ENCODE measurements at regions not wholly inside any gene's neighbourhood (a gene's known extent, or its start where the extent isn't known, plus 50 kb on each side); places are given as distances from the start of the nearest gene placed in this dataset.

GRCh38 chr2:156891609-156892008 lies 365.9 kb upstream of the GALNT5 start:
- Histone ChIP-seq H3K4me3 (no peak overlapping the region), H3K9me3 (no peaks in the 10 kb centered on the region), H3K4me1 (peaks cover 0 to 6% (median 3%) of the 10 kb centered on the region in 4 donors), H3K36me3 (no peaks in the 10 kb centered on the region), H3K27ac (no peak overlapping the region), H3K27me3 (peaks cover 0 to 7% (median 0%) of the 10 kb centered on the region in 3 donors)
- no peak for DNase-seq
- TF ChIP-seq CTCF (IDR thresholded peaks at IDR 0.05) = no peak
- TF ChIP-seq POLR2AphosphoS5 (IDR thresholded peaks at IDR 0.05) = no peak
- no peak for TF ChIP-seq EP300 (IDR thresholded peaks at IDR 0.05)
- no peak for TF ChIP-seq POLR2A (IDR thresholded peaks at IDR 0.05)
- 89 to 92% methylated on average over 1 of the region's 1 CpG for WGBS, 2 donors
- intact Hi-C loops (cut with DNase I) = no loop called here

- H3K9me3 ChIP-seq = no peaks in the 10 kb centered on the region
- H3K27me3 ChIP-seq = peaks cover 0 to 7% (median 0%) of the 10 kb centered on the region in 3 donors
- H3K4me1 ChIP-seq = peaks cover 0 to 6% (median 3%) of the 10 kb centered on the region in 4 donors
- intact Hi-C loops (cut with DNase I) = no loop called here
- H3K27ac ChIP-seq = no peak overlapping the region
- no peaks in the 10 kb centered on the region for H3K36me3 ChIP-seq
- H3K4me3 ChIP-seq = peak overlapping the region in 3 of 4 donors; percentile 0 to 23 (median 21)
- 2 to 6% methylated on average over 14 of the region's 14 CpGs for WGBS, 2 donors
- TF ChIP-seq EP300 (IDR thresholded peaks at IDR 0.05) = no peak
- peak in 2 of 4 experiments; percentile 17 to 22 for TF ChIP-seq CTCF (IDR thresholded peaks at IDR 0.05)
- TF ChIP-seq POLR2AphosphoS5 (IDR thresholded peaks at IDR 0.05) = no peak
- no peak for TF ChIP-seq POLR2A (IDR thresholded peaks at IDR 0.05)
- DNase-seq = no peak
These were observed 364.8 kb upstream of the GALNT5 start for GRCh38 chr2:156892467-156893281.

GRCh38 chr2:156896294-156896693 lies 361.2 kb upstream of the GALNT5 start:
- WGBS, 2 donors = 65 to 71% methylated on average over 1 of the region's 1 CpG
- peaks cover 0 to 7% (median 0%) of the 10 kb centered on the region in 3 donors for H3K27me3 ChIP-seq
- intact Hi-C loops (cut with DNase I) = no loop called here

GRCh38 chr2:156897548-156897947 lies 360.0 kb upstream of the GALNT5 start:
- no peak overlapping the region for H3K27ac ChIP-seq
- DNase-seq = no peak
- H3K27me3 ChIP-seq = peaks cover 0 to 5% (median 0%) of the 10 kb centered on the region in 3 donors
- H3K9me3 ChIP-seq = no peaks in the 10 kb centered on the region
- intact Hi-C loops (cut with DNase I) = no loop called here
- H3K36me3 ChIP-seq = no peaks in the 10 kb centered on the region
- peaks cover 0 to 6% (median 1%) of the 10 kb centered on the region in 4 donors for H3K4me1 ChIP-seq
- H3K4me3 ChIP-seq = no peak overlapping the region
- TF ChIP-seq CTCF (IDR thresholded peaks at IDR 0.05) (no peak), EP300 (IDR thresholded peaks at IDR 0.05) (no peak), POLR2A (IDR thresholded peaks at IDR 0.05) (no peak), POLR2AphosphoS5 (IDR thresholded peaks at IDR 0.05) (no peak)

More at GRCh38 chr2:156896294-156896693, 361.2 kb upstream of the GALNT5 start:
- TF ChIP-seq CTCF (IDR thresholded peaks at IDR 0.05) = no peak
- no peak for TF ChIP-seq POLR2AphosphoS5 (IDR thresholded peaks at IDR 0.05)
- TF ChIP-seq POLR2A (IDR thresholded peaks at IDR 0.05) = no peak
- TF ChIP-seq EP300 (IDR thresholded peaks at IDR 0.05) = no peak
- H3K27ac ChIP-seq = no peak overlapping the region
- no peak overlapping the region for H3K4me3 ChIP-seq
- DNase-seq = no peak
- H3K4me1 ChIP-seq = peaks cover 0 to 6% (median 3%) of the 10 kb centered on the region in 4 donors
- no peaks in the 10 kb centered on the region for H3K36me3 ChIP-seq
- no peaks in the 10 kb centered on the region for H3K9me3 ChIP-seq

Measured in sigmoid colon (tissue), 6 donors.